Stimulated activated CD8-positive, alpha-beta memory T cell treated with anti-CD3 and anti-CD28 coated beads, Interleukin-4, amount 100 ng/mL, for 48 hours (primary cell): ENCODE measurements at regions not wholly inside any gene's neighbourhood (a gene's known extent, or its start where the extent isn't known, plus 50 kb on each side); places are given as distances from the start of the nearest gene placed in this dataset.
"Not testable (repeated sequence)": the region's sequence is repeated elsewhere in the genome, so short reads cannot be mapped to it uniquely, and the experiment has no call there.

Experiments
- DNase-seq: peaks from one replicate; pipeline ENCODE4 v3.0.0-alpha.2; 2020

DNA sequence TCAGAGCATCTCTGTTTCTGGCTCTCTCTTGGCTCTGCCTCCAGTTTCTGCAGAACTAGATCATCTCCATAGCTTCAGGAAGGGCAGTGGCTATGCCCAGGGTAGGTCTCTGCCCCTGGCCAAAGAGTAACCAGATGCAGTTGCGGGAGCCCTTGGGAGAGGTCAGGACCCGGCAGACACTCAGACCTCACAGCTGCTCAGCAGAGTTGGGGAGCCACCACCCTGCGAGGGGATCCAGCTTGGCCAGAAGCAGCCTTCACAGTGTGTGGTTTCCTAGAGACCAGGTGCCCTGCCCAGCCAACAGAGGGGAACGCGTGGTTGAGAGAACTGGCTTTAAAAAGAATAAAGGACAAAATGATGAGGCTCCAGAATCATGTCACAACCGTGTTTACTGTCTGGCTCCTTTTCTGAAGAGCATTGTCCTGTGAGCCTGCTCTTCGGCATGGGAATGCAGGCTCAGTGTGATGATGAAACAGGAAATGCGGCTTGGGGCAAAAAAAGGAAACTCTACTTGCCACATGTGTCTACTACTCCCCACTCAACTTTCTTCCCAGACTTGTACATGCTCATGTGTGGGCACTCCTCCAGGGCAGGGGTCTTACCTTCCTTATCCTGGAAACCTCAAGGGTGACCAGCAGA is 243.1 kb downstream of the INHBA start:
- no peak for DNase-seq

DNA sequence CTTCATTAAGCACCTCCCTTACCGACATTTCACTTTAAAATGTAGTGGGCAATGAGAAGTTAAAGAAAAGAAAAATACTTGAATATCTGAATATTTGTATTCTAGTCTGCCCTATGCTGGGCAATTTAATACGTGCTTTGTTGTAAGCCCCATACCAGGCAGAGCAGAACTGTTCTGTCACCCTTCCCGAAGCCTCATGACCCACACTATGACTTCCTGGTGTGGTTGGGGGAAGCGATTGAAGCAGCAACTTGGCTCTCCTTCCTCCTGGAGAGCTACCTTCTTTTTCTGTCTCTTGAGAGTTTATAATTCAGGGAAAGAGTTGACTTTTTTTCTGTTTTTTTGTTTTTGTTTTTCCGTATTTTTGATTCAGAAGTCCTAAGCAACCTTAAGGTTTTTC is 243.7 kb downstream of the INHBA start:
- no peak for DNase-seq

DNA sequence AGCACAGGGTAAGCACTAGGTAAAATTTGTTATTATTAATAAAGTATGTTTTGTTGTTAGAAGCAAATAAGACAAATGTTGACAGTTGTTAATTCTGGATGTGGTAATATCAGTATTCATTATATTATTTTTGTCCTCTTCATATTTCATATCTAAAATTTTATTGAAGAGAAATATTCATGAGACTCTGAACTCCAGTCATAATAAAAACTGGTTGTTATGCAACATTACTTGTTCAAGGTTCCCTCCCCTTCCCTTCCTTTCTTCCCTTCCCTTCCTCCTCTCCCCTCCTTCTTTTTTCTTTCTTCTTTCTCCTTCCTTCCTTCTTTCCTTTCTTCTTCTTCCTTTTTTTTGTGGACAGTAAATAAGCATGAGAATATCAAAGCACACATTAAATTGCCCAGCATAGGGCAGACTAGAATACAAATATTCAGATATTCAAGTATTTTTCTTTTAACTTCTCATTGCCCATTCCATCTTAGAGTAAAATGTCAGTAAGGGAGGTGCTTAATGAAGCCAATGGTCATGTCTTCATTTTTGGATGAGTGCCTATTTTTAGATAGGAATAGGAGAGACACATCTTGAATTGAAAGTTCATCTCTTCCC is 245.0 kb downstream of the INHBA start:
- no peak for DNase-seq

DNA sequence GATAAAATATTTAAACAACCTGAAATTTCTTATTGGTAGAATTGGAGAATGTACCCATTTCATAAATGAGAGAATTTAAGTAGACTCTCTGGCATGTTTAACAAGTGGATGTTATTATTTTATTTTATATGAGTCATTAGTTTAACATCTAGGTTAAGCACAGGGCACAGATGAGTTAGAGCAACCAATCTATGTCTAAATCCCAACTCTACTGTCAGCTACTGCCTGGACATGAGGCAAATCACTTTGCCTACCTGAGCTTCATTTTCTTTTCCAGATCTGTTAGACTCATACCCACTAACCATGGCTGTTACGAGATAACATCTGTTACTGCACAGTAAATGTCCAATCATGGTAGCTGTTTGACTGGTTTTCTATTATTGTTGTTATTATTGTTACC is 251.1 kb downstream of the INHBA start:
- DNase-seq = no peak

DNA sequence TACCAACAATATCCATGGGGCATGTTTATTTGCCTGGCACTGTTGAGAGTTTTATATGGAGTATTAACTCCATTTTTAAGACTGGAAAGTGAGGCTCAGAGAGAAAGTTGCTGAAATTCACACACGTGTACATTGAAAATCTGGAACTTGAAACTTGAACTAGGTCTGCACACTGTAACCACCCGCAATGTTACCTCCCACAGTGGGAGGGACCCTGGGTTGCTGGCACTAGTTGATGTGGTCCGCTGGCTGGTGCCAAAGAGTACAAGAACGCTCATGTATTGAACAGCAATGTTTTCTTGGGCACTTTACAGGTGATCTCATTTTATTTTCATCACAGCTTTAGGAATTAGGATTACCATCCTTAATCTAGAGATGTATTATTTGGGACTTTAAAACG is 253.2 kb downstream of the INHBA start:
- no peak for DNase-seq

DNA sequence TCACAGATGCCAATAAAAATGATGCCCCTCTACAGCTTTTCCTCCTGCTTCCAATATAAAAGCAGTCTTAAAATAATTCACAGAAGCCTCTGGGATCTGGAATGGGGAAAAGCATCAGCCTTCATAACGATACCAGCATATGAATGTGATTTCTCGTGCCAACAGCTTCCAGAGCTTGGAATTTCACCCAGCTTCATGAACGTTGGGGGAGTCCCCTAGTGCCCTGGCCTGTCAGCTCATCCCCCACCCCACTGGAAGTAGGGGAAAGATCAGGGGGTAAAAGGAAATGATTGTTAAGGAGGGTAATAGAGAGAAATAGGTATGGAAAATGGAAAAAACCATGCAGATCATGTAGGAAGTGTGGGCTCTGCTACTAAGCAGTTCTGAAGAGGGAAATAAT is 253.6 kb downstream of the INHBA start:
- DNase-seq = no peak

DNA sequence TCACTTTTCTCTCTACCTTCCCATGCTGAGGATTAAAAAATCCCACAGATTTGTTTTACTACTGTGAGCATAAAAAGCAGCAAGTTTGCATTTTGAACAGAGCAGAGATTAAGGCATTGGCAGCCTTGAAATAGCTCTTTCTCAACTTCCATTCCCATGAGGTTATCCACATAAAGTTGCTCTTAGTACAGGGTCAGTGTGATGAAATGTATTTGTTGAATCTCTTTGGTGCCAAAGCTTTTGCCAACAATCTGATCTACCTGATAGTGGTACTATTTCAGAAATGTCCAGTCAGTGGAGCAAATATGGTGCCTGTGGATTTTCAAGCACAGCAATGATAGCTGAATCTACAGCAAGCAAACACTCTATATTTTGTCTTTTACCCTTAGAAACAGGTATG is 254.8 kb downstream of the INHBA start:
- DNase-seq = no peak

DNA sequence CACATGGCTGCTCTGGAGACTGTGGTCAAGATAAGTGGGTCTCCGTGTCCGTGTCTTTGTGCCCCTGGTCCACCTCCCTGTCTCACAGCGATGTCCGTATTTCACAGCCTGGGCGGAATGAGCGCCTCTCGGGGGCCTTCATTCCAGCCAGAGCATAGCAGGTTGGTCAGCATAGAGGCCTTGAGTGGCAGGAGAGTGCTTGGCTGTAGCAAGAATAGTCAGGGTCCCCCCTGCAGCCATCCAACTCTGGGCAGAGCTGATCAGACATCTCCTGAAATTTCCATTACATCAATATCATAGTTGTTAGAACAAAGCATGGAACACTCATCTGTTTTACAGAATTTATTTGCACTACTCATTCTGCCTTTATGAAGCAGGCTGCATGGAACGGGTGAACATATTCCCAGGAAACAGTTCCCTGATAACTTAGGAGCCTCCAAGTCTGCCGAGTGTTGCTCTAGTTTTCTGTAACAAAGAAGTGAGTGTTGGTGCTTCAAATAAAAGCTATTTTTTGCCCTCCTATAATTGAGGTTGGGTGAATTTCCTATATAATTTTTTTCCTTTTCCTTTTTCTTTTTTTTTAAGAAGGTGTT is 255.3 kb downstream of the INHBA start:
- no peak for DNase-seq

DNA sequence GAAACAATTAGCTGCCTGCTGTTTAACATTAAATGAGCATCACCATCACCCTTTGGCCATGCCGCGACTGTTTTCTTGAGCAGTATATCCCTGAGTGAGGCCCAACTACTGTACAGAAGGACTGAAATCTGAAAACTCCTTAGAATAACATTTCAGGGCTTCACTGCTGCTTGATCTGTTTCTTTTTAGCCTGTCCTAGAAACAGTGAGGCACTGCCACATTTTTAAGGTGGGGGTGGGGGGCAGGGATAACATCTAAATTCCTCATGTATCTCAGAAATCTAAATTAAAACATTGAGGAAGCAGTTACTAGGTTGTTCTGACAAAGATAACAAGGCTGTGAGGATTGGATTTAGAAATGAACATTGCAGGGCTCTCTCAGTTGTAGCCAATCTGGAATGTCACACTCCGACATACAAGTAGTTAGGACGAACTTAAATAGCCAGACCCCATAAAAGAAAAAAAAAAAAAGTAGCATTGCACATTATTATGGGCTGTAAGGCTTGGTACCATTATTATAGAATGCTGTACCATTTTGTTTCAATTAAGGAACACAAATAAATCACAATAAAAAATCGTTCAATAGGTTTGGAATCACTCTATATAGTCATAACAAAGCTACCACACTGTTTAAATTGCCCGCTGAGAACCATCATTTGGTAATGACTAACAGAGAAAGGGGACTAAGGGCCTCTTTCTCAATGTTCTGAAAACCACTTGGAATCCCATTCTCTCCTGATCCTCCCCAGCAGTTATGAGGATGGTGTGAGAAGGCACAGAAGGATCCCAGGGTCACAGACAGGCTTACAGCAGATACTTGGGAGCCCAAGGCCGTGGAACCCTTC is 256.1 kb downstream of the INHBA start:
- no peak for DNase-seq

DNA sequence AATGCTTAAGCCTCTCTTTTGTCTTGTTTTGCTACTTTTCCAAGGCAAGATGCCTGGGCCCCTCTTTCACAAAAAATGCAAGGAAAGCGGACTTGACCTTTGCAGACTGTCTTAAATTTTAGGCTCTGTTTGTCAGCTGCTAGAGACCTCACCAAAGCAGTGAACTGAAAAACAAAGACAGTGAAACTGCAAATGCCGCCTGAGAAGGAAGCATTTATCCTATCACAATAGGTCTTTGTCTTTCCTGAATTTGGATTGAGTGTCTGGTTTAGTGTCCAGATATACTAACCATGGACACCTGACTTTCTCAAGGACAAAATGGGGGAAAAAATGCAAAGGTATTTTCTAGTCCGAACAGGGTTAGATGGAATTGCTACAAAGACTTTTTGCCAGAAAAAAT is 256.9 kb downstream of the INHBA start:
- no peak for DNase-seq

DNA sequence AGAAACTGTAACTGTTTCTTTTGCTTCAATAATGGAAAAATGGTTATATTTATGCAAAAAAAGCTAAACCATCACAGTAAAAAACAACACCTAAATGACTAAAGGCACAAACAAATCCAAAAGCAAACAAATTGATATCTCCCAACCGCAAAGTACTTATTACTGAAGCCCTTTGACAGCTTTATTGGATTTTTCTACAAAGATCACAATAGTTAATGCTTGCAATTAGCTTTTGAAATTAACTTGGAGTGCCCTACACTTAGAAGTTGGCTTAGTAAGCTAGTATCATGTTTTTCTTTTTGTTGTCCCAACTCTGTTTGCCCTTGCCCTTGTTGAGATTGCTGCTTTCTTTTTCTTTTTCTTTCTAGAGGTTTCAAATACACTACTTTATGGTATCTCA is 257.5 kb downstream of the INHBA start:
- no peak for DNase-seq

DNA sequence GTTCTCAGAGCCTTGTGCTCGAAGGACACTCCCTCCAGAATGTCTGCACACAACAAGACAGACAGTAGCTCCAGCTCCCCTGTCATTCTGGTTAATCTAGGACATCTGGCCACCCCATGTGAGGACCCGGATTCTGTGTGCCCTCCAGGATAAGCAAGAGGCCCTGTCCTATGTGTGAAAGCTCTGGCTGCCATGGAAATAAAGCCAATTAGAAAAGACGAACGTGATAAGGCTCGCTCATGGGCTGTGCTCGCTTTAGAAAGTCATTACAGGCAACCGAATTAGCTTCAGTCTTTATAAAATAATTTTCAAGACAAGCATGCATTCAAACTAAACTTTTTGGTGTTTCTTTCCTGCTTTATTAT is 263.4 kb downstream of the INHBA start:
- no peak for DNase-seq

DNA sequence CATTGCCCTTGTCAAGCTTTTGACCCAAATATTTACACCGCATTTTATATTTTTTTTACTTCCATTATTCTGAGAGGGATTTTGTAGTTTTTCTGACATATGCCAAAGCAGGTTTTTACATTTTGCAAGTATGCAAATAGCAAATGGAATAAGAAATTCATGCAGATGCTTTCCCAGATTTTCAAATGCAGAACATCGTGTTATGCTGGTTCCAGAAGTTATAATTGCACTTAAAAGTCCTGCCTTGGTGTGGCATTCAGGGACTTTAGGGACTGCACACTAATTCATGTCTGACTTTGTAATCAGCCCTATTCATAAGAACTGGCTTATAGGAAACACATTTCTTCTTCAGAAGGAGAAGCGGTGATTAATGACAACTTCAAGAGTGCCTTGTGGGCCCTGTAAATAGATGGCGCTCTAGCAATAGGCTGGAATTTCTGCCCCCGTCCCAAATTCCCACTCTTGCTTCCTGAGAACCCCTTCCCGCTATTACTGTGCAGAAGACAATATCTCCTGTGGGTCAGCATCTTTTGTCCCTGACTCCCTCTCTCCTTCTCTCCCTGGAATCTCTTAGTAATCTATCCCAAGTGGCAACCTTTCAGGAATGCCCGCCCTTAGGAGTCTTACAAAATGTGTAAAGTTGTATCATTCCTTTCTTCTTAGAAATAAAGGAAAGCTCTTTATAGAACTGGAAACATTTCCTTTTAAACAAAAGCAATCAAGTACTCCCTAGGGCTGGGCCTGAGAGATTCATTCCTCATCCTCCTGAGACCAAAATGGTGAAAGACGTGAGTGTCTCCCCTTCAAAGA is 264.0 kb downstream of the INHBA start:
- no peak for DNase-seq

DNA sequence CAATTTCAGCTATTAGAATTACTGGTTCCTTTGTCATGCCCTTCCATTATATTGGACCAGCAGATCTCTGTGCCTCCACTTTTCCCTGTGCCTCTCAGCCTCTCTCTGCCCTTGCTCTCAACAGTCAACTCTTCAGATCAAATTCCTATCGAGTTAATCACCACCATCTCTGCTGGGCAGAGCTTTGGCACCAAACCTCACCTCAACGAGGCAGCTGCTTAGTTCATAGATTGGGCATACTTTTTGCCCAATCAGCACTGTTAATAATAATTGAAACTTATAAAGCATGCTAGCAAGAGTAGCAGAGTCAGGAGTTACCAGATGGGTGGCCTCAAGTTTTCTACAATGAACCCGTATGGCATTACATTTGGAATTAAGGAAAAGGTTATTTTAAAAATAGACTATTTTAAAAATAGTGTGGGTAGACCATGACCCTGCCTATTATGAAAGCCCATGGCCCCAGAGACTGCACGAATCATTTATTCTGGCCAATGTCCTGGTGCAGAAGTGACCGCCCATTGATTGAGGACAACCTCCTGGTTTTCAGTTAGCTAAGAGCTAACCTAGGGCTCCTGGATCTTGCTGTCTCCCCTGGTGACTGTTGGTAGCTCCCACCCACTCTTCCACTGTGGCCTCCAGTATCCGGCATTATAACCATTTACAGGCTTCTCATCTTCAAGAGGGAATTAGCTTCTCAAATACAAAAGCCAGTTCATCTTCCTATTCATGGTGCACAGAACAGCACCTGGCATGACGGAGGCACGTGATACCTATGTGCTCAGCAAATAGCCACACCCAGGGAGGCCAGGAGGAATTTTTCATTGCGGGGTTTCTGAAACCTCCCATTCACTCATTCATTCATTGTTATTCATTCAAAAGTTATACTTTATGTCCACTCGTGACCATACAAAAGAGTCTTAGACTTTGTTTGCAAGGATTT is 265.4 kb downstream of the INHBA start:
- no peak for DNase-seq

DNA sequence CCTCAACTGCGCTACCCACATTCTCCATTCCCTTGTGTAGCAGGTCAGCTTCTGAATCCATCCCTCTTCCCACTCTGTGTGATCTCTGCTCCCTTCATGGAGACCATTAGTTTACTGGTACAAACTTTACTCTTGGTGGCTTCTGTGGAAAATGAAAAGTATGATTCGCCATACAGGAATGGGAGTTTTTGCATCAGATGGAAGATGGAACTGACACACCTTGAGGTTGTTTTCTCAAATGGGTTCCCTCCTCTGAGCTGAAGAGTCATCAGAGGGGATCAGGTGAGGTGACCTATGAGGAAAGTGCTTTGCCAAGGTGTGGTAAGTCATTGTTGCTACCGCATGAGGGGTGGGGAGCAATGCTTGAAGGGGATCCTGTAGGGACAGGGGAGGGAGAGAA is 266.8 kb downstream of the INHBA start:
- no peak for DNase-seq

DNA sequence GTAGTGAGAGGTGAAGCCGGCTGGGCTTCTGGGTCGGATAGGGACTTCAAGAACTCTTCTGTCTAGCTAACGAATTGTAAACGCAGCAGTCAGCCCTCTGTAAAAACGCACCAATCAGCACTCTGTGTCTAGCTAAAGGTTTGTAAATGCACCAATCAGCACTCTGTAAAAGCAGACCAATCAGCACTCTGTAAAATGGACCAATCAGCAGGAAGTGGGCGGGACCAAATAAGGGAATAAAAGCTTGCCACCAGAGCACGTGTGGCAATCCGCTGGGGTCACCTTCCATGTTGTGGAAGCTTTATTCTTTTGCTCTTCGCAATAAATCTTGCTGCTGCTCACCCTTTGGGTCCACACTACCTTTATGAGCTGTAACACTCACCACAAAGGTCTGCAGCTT is 267.9 kb downstream of the INHBA start:
- not testable (repeated sequence) for DNase-seq

DNA sequence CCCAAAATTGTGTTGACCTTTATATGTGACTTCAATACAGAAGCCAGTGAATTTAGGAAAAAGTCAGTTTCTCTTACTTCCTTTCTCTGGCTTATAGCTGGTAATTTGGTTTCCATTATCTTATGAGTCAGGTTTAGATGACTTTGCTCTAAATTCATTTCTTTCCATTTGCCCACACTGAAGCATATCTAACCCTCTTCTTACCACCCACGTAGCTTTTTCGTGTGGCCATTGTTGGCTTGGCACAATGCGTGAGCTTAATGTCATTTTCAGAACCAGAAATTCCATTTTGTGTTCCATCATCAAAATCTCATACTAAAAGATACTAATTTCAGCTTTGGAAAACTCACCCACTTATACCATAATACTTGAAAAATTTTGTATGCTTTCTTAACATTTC is 271.2 kb downstream of the INHBA start:
- DNase-seq = no peak

DNA sequence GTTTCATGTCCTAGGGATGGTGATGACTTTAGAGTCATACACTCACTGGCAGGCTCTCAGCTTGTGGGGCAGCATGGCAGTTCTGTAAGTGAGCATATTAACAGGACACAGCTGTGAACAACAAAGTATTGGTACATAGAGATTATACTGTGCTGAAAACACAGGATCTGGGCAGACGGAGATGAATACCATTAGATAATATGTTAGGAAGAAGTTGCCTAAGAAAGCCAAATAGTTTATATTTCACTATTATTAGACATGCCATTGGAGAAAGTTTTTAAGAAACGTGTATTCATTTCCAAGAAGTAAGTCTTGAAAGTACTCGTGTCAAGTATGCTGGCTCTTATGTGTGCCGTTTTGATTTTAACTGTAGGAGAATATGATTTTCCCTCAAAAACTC is 274.5 kb downstream of the INHBA start:
- no peak for DNase-seq

DNA sequence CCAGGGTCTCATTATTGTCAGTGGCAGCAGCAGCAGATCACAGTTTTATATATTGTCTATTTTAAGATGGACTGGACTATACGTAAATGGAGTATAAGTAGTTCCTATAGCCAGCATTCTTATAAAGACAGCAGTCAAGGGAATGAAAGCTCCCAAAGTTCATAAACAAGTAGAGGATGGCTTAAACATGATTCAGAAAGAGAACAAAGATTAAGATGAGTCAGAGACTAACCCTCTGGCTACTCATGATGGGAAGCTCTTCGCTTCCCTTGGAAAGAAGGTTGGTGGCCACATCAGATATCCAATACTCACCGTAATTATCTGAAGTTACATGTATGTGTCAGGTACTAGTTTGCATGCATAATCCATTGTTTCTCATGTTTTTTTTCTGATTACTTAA is 277.0 kb downstream of the INHBA start:
- DNase-seq = no peak

DNA sequence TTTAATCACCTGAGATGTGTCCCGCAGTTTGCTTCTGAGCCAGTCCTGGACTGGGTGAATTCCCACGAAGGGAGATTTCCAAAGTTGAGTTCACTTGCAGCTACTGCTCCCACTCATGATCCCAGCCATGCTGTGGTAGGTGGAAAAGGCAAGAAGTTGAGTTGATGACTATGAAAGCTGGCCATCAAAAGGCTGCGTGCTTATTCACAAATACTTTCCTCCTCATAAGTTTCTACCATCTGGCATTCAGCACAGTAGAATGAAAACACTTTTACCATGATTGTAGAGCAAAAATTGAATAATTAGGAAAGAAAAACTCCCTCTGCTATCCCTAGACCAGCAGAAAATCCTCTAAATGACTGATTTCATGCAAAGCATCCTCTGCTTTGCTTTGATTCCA is 281.8 kb downstream of the INHBA start:
- DNase-seq = no peak

DNA sequence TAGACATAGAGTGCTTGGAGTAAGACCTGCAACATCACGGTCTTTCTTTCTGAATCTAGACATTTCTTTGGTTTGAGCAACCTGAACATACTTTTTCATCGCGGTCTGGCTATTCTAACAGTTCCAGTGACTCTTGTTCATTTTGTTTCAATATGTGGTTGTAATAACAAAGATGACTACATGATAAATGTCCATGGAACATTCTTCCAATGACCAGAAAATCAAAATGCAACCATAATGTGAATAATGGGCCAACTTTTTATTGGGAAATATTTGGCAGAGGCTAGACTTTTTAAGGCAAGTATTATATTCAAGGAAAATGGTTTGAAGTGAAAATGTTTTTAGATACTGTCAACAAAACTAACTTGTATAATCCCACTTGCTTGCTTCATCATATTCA is 282.5 kb downstream of the INHBA start:
- DNase-seq = no peak

DNA sequence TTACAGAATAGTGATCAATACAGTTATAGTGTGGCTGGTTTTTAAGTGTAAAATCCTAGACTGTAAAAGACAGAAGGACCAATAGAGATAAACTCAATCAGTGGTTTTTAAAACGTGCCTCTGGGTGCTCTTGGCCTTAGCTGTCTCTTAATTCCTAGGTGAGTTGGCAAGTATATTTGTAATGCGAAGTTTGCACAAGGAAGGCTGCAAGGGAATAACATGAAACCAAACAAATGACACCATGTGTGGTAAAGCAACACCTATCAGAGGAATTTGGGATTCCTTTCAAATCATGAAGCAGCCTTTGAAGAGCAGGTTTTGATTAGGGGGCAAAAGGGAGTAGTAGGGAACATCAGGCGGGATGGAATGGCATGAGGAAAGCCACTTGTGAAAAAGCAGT is 284.6 kb downstream of the INHBA start:
- no peak for DNase-seq
